ENCODE measurements at regions not wholly inside any gene's neighbourhood (a gene's known extent, or its start where the extent isn't known, plus 50 kb on each side); places are given as distances from the start of the nearest gene placed in this dataset.

DNA sequence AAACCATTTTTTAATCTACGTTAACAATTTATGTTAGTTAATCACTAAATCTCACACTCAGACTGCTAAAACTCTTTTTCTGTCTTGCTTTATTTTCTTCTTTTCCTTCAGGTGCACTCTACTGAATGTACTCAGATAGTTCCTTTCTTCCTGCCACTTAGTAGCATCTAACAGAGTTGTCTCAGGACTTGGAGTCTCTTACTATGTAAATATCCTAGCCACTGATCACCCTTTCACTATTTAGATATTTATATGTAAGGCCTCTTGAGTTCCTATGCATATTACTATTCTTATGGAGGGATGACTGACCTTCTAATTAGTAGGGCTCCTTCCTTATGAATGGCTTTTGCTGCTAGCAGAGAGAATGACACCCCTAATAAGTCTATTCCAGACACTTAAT lies 586.3 kb downstream of the RERGL start:
- Histone ChIP-seq H4K20me1 (replicated peaks; ENCODE audit: control insufficient read depth, insufficient read depth, low read length) (no peaks in the 10 kb centered on the region), H3K79me2 (ENCODE audit: control insufficient read depth, insufficient read depth, low read length) (no peaks in the 10 kb centered on the region), H3K9ac (ENCODE audit: insufficient read depth in 1 of 2, low read depth in 2 of 2, low read length in 2 of 2) (no peak overlapping the region), H3K27me3 (ENCODE audit: control insufficient read depth in 2 of 2, insufficient read depth in 2 of 2, low read length in 2 of 2) (no peaks in the 10 kb centered on the region), H3K4me3 (no peak overlapping the region), H3K36me3 (ENCODE audit: control insufficient read depth, insufficient read depth, low read length) (no peaks in the 10 kb centered on the region), H3K9me3 (replicated peaks; ENCODE audit: control insufficient read depth, insufficient read depth, low read depth, low read length) (0 out of 2 replicates have a peak, but pooled peaks cover 2% of the 10 kb centered on the region), H3K4me2 (ENCODE audit: insufficient read depth, low read length) (no peak overlapping the region), H3K4me1 (replicated peaks in 1 of 2; ENCODE audit: control insufficient read depth in 2 of 2, insufficient read depth in 2 of 2, low read length in 2 of 2) (no peaks in the 10 kb centered on the region), H3K27ac (ENCODE audit: extremely low read depth, low read depth, low read length) (no peak overlapping the region), H3K9me1 (ENCODE audit: control insufficient read depth, insufficient read depth, low read length) (no peaks in the 10 kb centered on the region), H2AFZ (ENCODE audit: low read depth, low read length) (no peak overlapping the region)
- no TSS peak for BruUV-seq (replicated peaks)
- CTCF ChIA-PET (ENCODE audit: low intra/inter-chr PET ratio) = no interaction called here
- WGBS (ENCODE audit: insufficient coverage, low coverage, missing lambda C conversion rate) = 0% methylated on average over 1 of the region's 1 CpG
- in situ Hi-C loops (cut with MboI) (no loop called here), intact Hi-C loops (cut with micrococcal nuclease) (no loop called here)
- FAIRE-seq (no peak), ATAC-seq (no peak), DNase-seq (ENCODE audit: extremely low read depth in 1 of 4, low spot score in 3 of 4) (no peak)
- POLR2A ChIA-PET = no interaction called here
- no peak for TF ChIP-seq ARID4B (CRISPR knock-in tag; IDR thresholded peaks at IDR 0.05)
- no peak for TF ChIP-seq ELK3 (CRISPR knock-in tag; IDR thresholded peaks at IDR 0.05)
- no peak for TF ChIP-seq ZNF263 (CRISPR knock-in tag; IDR thresholded peaks at IDR 0.05; ENCODE audit: borderline replicate concordance)
- no peak for TF ChIP-seq RAD21 (CRISPR knock-in tag; conservative IDR thresholded peaks at IDR 0.05 in 1 of 2, IDR thresholded peaks at IDR 0.05 in 1 of 2)
- no peak for TF ChIP-seq KAT2B (IDR thresholded peaks at IDR 0.05; ENCODE audit: low read depth, low read length)
- TF ChIP-seq, protein P1, sequence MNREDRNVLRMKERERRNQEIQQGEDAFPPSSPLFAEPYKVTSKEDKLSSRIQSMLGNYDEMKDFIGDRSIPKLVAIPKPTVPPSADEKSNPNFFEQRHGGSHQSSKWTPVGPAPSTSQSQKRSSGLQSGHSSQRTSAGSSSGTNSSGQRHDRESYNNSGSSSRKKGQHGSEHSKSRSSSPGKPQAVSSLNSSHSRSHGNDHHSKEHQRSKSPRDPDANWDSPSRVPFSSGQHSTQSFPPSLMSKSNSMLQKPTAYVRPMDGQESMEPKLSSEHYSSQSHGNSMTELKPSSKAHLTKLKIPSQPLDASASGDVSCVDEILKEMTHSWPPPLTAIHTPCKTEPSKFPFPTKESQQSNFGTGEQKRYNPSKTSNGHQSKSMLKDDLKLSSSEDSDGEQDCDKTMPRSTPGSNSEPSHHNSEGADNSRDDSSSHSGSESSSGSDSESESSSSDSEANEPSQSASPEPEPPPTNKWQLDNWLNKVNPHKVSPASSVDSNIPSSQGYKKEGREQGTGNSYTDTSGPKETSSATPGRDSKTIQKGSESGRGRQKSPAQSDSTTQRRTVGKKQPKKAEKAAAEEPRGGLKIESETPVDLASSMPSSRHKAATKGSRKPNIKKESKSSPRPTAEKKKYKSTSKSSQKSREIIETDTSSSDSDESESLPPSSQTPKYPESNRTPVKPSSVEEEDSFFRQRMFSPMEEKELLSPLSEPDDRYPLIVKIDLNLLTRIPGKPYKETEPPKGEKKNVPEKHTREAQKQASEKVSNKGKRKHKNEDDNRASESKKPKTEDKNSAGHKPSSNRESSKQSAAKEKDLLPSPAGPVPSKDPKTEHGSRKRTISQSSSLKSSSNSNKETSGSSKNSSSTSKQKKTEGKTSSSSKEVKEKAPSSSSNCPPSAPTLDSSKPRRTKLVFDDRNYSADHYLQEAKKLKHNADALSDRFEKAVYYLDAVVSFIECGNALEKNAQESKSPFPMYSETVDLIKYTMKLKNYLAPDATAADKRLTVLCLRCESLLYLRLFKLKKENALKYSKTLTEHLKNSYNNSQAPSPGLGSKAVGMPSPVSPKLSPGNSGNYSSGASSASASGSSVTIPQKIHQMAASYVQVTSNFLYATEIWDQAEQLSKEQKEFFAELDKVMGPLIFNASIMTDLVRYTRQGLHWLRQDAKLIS (CRISPR knock-in tag; IDR thresholded peaks at IDR 0.05) = no peak
- TF ChIP-seq, protein P2, sequence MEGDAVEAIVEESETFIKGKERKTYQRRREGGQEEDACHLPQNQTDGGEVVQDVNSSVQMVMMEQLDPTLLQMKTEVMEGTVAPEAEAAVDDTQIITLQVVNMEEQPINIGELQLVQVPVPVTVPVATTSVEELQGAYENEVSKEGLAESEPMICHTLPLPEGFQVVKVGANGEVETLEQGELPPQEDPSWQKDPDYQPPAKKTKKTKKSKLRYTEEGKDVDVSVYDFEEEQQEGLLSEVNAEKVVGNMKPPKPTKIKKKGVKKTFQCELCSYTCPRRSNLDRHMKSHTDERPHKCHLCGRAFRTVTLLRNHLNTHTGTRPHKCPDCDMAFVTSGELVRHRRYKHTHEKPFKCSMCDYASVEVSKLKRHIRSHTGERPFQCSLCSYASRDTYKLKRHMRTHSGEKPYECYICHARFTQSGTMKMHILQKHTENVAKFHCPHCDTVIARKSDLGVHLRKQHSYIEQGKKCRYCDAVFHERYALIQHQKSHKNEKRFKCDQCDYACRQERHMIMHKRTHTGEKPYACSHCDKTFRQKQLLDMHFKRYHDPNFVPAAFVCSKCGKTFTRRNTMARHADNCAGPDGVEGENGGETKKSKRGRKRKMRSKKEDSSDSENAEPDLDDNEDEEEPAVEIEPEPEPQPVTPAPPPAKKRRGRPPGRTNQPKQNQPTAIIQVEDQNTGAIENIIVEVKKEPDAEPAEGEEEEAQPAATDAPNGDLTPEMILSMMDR (IDR thresholded peaks at IDR 0.05 in 2 of 3, conservative IDR thresholded peaks at IDR 0.05 in 1 of 3; ENCODE audit: insufficient read depth in 2 of 3, low read depth in 1 of 3, low read length in 3 of 3) = no peak
- TF ChIP-seq KDM5B (IDR thresholded peaks at IDR 0.05; ENCODE audit: insufficient replicate concordance, low read depth, low read length) = no peak
- TF ChIP-seq THRAP3 (IDR thresholded peaks at IDR 0.05; ENCODE audit: borderline replicate concordance) = no peak
- TF ChIP-seq OTX1 (CRISPR knock-in tag; IDR thresholded peaks at IDR 0.05) = no peak
- no peak for TF ChIP-seq EGR1 (conservative IDR thresholded peaks at IDR 0.05)

Measured in K562 (cell line).